UCSD-AML1 (cell line): ENCODE measurements at regions not wholly inside any gene's neighbourhood (a gene's known extent, or its start where the extent isn't known, plus 50 kb on each side); places are given as distances from the start of the nearest gene placed in this dataset.
"Not testable (repeated sequence)": the region's sequence is repeated elsewhere in the genome, so short reads cannot be mapped to it uniquely, and the experiment has no call there.

Experiments
- DNase-seq: peaks from one replicate; lab custom pipeline; 2025; ENCODE audit not compliant: unreplicated experiment; lab: John Stamatoyannopoulos, UW

GRCh38 chr18:60319129-60319528 is 53.4 kb downstream of the MC4R start:
- DNase-seq: no peak

GRCh38 chr18:60311676-60312360 is 60.8 kb downstream of the MC4R start:
- DNase-seq: no peak

GRCh38 chr18:60295674-60296073 is 76.9 kb downstream of the MC4R start:
- no peak for DNase-seq

GRCh38 chr18:60292186-60292585 is 80.4 kb downstream of the MC4R start:
- no peak for DNase-seq

- no peak for DNase-seq
Measured at GRCh38 chr18:60279391-60279790, 93.2 kb downstream of the MC4R start.

- no peak for DNase-seq
Measured at GRCh38 chr18:60277855-60278480, 94.6 kb downstream of the MC4R start.

- DNase-seq: no peak
Measured at GRCh38 chr18:60267391-60268058, 105.0 kb downstream of the MC4R start.

GRCh38 chr18:60266558-60266957 is 106.0 kb downstream of the MC4R start:
- DNase-seq: no peak

- DNase-seq: no peak
Measured at GRCh38 chr18:60259052-60259681, 113.4 kb downstream of the MC4R start.

- no peak for DNase-seq
Measured at GRCh38 chr18:60249388-60249787, 123.2 kb downstream of the MC4R start.

- no peak for DNase-seq
Measured at GRCh38 chr18:60248336-60249330, 123.9 kb downstream of the MC4R start.

GRCh38 chr18:60247103-60247502 is 125.5 kb downstream of the MC4R start:
- DNase-seq: no peak

GRCh38 chr18:60246606-60247005 is 126.0 kb downstream of the MC4R start:
- DNase-seq: no peak

- DNase-seq: no peak
Measured at GRCh38 chr18:60245096-60245495, 127.5 kb downstream of the MC4R start.

- not testable (repeated sequence) for DNase-seq
Measured at GRCh38 chr18:60239024-60239710, 133.4 kb downstream of the MC4R start.

- DNase-seq: no peak
Measured at GRCh38 chr18:60235164-60235563, 137.4 kb downstream of the MC4R start.

GRCh38 chr18:60232541-60232940 is 140.0 kb downstream of the MC4R start:
- DNase-seq: no peak

GRCh38 chr18:60228609-60229595 is 143.7 kb downstream of the MC4R start:
- DNase-seq: no peak

GRCh38 chr18:60215432-60215831 is 157.1 kb downstream of the MC4R start:
- DNase-seq: no peak
